ENCODE measurements at regions not wholly inside any gene's neighbourhood (a gene's known extent, or its start where the extent isn't known, plus 50 kb on each side); places are given as distances from the start of the nearest gene placed in this dataset.

DNA sequence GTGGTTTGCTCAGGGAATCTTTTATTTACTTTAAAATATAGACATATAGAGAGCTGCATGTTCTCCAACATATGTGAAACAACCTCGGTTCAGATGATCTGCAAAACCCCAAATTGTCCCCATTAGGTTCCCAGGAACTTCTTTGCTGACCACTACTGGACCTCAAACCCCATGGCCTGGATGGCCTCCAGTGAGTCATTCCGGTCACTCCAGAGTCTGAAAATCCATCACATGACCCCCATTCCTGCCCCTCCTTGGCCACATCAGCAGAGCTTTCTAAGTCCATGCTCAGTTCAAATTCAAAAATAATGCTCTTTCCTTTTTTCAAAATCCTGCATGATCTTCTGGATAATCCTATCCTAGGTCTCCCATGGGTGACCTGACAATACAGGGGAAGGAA, 271.0 kb downstream of the TNS1 start:
- Mint-ChIP-seq H3K27me3 (no peaks in the 10 kb centered on the region), H3K27ac (no peak overlapping the region), H3K4me3 (no peak overlapping the region), H3K4me1 (peaks cover 13% of the 10 kb centered on the region), H3K36me3 (no peaks in the 10 kb centered on the region), H3K9me3 (no peaks in the 10 kb centered on the region)

DNA sequence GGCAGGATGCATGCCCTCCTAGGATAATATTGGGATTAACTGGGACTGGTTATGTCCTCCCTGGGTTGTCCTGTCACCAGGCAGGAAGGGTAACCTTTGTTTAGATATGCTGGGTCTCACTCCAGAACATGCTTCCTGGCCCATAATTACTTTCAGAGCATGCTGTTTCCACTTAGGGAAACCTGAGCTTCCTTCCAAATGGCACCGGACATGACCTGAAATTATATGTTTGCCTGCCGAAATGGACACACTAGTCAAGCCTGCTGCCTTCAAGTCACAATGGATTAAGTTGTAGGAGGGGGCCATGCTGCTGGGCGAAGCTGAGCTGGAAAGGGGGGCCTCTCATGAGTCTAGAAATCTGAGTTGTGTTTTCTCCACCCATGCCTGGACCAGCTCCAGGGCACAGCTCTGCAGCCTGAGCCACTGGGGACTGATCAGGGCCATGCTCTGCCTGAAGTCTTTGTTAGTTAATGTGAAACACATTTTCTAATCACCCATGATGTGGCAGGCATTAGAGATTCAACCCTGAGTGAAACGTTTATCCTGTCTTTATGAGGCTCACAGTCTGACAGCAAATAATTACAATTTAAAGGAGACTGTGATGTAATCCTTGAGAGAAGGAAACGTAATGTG, 273.3 kb downstream of the TNS1 start:
- peaks cover 3% of the 10 kb centered on the region for H3K4me1 Mint-ChIP-seq
- H3K9me3 Mint-ChIP-seq, result no peaks in the 10 kb centered on the region
- no peak overlapping the region for H3K27ac Mint-ChIP-seq

DNA sequence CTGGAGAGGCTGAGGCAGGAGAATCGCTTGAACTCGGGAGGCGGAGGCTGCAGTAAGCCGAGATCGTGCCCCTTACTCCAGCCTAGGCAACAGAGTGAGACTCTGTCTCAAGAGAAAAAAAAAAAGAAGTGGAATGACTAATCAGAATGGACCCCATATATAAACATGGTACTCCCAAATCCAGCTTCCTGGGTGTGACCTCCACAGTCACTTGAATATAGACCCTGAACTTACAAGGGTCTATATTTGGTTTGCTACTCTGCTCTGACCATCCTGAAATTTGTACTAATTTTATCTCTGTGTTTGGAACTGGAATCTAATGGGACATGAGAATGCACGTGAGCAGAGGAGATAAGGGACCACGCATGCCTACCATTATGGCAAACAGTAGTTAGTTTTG, 275.0 kb downstream of the TNS1 start:
- no peaks in the 10 kb centered on the region for H3K9me3 Mint-ChIP-seq
- H3K4me1 Mint-ChIP-seq, result no peaks in the 10 kb centered on the region
- no peaks in the 10 kb centered on the region for H3K36me3 Mint-ChIP-seq
- H3K27ac Mint-ChIP-seq, result no peak overlapping the region
- no peaks in the 10 kb centered on the region for H3K27me3 Mint-ChIP-seq
- no peak overlapping the region for H3K4me3 Mint-ChIP-seq

More for the DNA sequence above, 273.3 kb downstream of the TNS1 start:
- no peaks in the 10 kb centered on the region for H3K36me3 Mint-ChIP-seq
- H3K4me3 Mint-ChIP-seq, result no peak overlapping the region
- H3K27me3 Mint-ChIP-seq, result no peaks in the 10 kb centered on the region

DNA sequence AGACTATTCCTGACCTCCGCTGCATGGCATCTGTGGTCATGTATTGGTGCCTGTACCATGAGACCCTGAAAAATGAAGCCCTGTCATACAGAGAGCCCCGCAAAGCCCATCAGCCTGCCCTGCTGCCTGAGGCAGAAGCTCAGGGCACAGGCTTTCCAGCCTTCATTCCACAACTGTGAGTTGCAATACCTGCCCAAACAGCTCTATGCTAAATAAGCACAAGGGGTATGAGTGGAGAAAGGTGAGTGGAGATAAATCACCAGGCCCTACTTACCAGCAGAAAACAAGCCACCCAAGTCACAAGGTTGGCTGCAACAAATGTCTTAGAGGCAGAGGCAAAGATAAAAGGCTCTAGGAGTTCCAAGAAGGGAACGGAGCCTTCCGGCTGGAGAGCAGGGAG, 277.4 kb downstream of the TNS1 start:
- Mint-ChIP-seq H3K4me1 (no peaks in the 10 kb centered on the region), H3K9me3 (no peaks in the 10 kb centered on the region), H3K27ac (no peak overlapping the region), H3K4me3 (no peak overlapping the region), H3K27me3 (no peaks in the 10 kb centered on the region), H3K36me3 (no peaks in the 10 kb centered on the region)

DNA sequence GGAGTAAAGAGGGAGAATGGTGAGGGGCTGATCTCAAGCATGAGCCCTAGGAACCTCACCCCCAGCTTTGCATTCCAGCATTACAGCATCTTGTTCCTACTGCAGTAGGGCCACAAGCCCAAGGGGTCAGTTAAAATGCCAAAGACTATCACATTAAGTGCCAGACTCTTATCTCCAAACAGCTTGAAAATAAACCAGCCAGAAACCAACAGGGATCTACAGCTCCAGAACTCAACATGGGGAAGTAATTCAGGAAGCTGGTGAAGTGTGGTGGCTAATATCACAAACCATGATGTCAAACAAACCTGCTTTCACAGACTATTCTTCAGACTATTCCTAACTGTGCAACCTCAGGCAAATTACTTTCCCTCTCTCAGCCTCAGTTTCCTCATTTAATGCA, 278.3 kb downstream of the TNS1 start:
- Mint-ChIP-seq H3K36me3 (no peaks in the 10 kb centered on the region), H3K9me3 (no peaks in the 10 kb centered on the region), H3K27me3 (no peaks in the 10 kb centered on the region), H3K4me1 (no peaks in the 10 kb centered on the region), H3K27ac (no peak overlapping the region), H3K4me3 (no peak overlapping the region)

DNA sequence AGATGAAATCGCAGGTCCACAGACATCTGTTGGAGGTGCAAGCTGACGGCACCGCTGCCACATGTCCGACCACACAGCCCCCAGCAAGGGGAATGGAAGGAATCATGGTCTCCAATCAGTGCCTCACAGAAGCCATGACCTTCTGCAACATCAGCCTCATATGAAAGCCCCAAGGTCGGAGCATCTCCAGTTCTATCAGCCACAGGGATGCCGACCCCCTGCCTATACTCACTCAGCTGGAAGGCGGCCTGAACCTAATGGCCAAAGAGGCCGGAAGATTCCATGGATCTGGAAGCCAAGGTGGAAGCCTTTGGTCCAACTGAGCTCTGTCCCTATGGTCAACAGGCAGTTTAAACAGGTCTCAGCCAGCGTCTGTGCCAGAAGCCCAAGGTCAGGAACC, 278.8 kb downstream of the TNS1 start:
- no peaks in the 10 kb centered on the region for H3K36me3 Mint-ChIP-seq
- H3K27me3 Mint-ChIP-seq, result no peaks in the 10 kb centered on the region
- H3K9me3 Mint-ChIP-seq, result no peaks in the 10 kb centered on the region
- no peak overlapping the region for H3K4me3 Mint-ChIP-seq
- H3K4me1 Mint-ChIP-seq, result no peaks in the 10 kb centered on the region
- no peak overlapping the region for H3K27ac Mint-ChIP-seq

DNA sequence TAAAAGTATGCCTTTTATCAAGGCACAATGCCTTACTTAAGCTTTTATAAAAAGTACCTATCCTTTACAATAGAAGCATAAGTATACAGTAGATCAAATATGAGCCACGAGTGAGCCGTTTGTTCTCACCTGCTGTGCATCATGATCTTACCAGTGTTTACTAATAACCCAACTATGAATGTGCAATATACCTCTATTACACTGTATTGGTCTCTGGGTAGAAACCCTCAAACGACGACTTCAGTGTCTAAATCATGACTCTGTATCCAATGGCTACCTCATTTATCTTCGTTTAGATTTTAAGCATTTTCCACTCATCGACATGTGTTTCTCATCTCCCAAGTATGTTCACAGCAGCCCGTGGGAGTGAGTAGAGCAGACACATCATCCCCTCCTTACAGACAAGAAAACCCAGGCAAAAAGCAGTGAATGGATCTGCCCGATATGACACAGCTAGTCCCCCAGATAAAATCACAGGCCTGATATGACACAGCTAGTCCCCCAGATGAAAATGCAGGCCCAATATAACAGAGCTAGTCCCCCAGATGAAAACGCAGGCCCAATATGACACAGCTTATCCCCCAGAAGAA, 279.8 kb downstream of the TNS1 start:
- Mint-ChIP-seq H3K27ac (no peak overlapping the region), H3K4me1 (no peaks in the 10 kb centered on the region), H3K9me3 (no peaks in the 10 kb centered on the region), H3K27me3 (no peaks in the 10 kb centered on the region), H3K4me3 (no peak overlapping the region), H3K36me3 (no peaks in the 10 kb centered on the region)

DNA sequence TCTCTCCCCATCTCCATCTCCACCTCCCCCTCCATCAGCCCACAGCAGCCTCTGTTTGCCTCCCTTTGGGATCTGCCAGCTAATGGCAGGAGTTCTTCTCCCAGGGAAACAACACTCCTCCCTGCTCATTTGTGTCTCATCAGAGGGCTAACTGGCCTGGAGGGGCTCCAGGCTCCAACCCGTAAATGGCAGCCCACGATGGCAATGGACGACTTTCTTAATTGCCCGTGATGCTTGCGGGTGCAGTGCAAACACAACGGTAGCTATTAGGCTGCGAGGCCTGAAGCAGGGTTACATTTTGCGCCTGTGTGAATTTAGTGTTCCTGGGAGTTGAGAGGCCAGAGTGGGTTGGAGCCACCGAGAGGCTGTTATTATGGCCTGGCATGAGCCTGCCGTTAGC, 285.1 kb downstream of the TNS1 start:
- no peaks in the 10 kb centered on the region for H3K9me3 Mint-ChIP-seq
- no peaks in the 10 kb centered on the region for H3K4me1 Mint-ChIP-seq
- no peak overlapping the region for H3K27ac Mint-ChIP-seq

DNA sequence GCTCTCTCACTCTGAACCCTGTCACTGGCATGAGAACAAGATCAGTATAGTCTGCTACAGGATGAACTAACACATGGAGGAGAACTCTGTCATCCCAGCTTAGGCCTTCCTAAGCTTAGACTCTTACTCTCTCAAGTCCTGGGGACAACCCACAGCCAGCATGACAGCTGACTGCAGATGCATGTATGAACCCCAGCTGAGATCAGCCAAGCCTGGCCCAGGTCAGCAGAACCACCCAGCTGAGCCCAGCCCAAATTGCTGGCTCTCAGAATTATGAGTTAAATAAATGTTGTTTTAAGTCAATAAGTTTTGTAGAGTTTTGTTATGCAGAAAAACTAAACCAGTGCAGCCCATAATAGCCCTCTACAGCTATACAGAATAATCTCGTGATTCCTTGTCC, 287.3 kb downstream of the TNS1 start:
- Mint-ChIP-seq H3K27me3 (peaks cover 2% of the 10 kb centered on the region), H3K4me3 (no peak overlapping the region), H3K27ac (no peak overlapping the region), H3K4me1 (no peaks in the 10 kb centered on the region), H3K36me3 (no peaks in the 10 kb centered on the region), H3K9me3 (no peaks in the 10 kb centered on the region)

More for the DNA sequence above, 285.1 kb downstream of the TNS1 start:
- Mint-ChIP-seq H3K27me3 (peaks cover 2% of the 10 kb centered on the region), H3K36me3 (no peaks in the 10 kb centered on the region), H3K4me3 (no peak overlapping the region)

DNA sequence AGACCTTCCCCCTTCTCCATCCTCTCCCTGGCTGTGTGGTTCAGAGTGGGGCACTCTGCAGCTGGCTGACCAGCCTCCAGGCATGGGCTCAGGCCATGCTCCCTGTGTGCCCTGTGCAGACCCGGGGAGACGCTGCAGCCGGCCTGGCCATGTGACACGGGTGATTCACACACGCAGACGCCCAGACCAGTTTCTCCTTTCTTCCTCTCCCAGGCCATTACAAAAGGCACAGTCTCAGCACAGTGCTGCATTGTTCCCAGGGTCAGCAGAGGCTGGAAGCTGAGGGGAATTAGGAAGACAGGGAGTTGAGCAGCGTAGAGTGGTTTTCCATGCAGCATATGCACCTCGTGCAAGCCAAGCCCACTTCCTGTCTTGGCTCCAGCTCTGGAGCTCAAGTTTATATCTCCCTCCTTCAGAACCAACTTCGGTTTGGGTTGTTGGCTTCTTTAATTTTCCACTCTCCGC, 288.5 kb downstream of the TNS1 start:
- Mint-ChIP-seq H3K27ac (no peak overlapping the region), H3K27me3 (peaks cover 2% of the 10 kb centered on the region), H3K9me3 (no peaks in the 10 kb centered on the region), H3K4me1 (no peaks in the 10 kb centered on the region), H3K36me3 (no peaks in the 10 kb centered on the region), H3K4me3 (no peak overlapping the region)

DNA sequence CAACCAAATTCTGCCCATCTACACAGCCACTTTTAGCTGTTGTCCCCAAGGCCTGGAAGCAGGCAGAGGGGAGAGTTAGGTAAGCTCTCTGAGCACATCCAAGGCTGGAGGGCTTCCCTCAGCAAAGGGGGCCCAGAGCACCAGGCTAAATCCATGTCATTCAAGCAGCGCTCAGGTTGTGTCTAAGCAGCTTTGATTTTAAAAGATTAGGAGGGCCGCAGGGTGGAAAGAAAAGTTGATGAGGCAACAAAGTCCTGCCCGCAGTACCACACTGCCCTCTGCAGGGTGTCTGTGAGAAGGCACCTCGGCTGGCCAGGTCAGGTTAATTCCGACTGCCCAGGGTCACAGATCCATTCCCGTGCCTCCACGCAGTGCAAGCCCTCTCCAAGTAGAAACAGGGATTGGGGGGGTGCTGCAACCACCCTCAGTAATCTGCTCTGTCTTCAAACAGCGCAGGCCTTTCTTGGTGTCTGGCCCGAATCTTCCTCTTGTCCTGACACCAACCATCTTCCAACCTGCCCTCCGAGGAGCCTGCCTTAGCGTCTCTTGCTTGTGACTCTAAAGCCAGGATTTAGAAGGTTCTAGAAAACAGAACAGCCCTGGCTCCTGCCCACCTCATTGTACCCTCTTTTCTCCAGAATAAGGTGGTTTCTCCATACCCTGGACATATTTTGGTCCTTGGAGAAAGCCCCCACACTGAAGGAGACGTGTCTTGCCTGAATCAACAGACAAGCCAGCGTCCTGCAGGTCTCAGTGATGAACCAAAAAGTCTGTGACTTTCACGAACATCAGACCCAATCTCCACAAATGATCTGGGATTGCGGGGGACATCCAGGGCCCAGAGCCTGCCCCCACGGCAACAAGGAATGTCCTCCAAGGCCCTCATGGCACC, 289.2 kb downstream of the TNS1 start:
- no peaks in the 10 kb centered on the region for H3K9me3 Mint-ChIP-seq
- no peak overlapping the region for H3K27ac Mint-ChIP-seq
- H3K4me3 Mint-ChIP-seq, result no peak overlapping the region

DNA sequence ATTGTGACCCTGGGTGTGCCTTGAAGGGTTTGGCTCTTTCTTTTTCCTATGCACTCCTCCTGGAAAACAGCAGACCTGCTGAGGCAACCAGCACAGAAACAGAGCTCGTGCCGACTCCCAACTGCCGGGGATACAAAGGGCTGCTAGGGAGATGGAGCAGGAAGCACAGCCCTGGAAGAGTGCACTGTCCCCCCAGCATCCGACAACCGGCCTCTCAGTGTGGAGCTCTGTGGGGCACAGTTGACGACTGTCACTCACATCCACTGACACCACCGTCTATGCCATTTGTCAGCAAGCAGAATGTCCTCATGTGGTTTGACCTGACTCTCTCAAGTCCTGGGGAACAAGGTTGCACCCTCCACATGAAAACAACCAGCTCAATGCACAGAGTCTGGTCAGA, 290.4 kb downstream of the TNS1 start:
- Mint-ChIP-seq H3K27me3 (peaks cover 2% of the 10 kb centered on the region), H3K9me3 (no peaks in the 10 kb centered on the region)

More for the DNA sequence above, 289.2 kb downstream of the TNS1 start:
- Mint-ChIP-seq H3K27me3 (peaks cover 2% of the 10 kb centered on the region), H3K36me3 (no peaks in the 10 kb centered on the region), H3K4me1 (no peaks in the 10 kb centered on the region)

DNA sequence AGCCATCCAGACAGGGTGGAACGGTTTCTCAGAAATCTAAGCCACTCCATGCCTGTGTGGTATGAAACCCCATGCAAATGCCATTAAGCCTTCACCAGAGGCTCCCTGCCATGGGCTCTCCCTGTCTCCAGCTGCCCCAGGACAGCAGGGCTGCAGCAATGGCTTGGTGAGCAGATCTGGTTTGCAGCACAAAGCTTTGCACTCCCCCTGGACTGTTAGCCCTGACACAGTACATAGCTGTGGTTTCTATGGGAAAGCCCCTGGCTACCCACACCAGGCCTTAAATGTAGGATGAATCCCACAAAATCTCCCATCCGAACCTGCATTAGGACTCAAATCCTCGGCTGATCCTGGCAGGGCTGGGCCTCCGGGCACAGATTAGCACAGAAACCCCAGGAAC, 291.6 kb downstream of the TNS1 start:
- no peak overlapping the region for H3K27ac Mint-ChIP-seq
- H3K9me3 Mint-ChIP-seq, result no peaks in the 10 kb centered on the region
- H3K36me3 Mint-ChIP-seq, result no peaks in the 10 kb centered on the region

More for the DNA sequence above, 290.4 kb downstream of the TNS1 start:
- Mint-ChIP-seq H3K36me3 (no peaks in the 10 kb centered on the region), H3K27ac (no peak overlapping the region), H3K4me1 (no peaks in the 10 kb centered on the region), H3K4me3 (no peak overlapping the region)

DNA sequence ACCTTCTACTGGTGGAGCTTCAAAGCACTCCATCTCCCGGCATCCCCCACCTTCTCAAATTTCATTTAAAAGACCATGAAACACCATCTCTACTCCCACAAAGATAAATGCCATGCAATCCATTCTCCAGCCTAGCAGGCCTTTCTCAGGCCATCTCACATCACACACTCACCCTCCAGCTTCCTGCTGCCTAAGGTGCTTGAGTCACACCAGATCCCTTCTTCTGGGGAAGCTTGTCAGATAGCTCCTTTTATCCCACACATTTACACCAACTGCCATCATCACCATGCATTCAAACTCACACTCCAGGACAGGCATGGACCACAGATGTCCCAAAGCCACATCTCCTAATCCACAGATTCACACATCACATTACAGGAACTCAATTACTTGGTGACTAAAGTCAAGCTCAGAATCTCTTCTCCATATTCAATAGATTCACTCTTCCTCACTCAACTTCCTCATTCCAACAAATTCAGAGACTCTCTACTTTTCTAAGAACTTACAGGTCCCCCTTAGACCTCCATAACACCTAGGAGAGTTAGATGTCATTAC, 292.5 kb downstream of the TNS1 start:
- Mint-ChIP-seq H3K4me1 (no peaks in the 10 kb centered on the region), H3K9me3 (no peaks in the 10 kb centered on the region), H3K27ac (no peak overlapping the region), H3K36me3 (no peaks in the 10 kb centered on the region), H3K4me3 (no peak overlapping the region), H3K27me3 (peaks cover 2% of the 10 kb centered on the region)

More for the DNA sequence above, 291.6 kb downstream of the TNS1 start:
- no peaks in the 10 kb centered on the region for H3K4me1 Mint-ChIP-seq
- H3K4me3 Mint-ChIP-seq, result no peak overlapping the region
- H3K27me3 Mint-ChIP-seq, result peaks cover 2% of the 10 kb centered on the region

DNA sequence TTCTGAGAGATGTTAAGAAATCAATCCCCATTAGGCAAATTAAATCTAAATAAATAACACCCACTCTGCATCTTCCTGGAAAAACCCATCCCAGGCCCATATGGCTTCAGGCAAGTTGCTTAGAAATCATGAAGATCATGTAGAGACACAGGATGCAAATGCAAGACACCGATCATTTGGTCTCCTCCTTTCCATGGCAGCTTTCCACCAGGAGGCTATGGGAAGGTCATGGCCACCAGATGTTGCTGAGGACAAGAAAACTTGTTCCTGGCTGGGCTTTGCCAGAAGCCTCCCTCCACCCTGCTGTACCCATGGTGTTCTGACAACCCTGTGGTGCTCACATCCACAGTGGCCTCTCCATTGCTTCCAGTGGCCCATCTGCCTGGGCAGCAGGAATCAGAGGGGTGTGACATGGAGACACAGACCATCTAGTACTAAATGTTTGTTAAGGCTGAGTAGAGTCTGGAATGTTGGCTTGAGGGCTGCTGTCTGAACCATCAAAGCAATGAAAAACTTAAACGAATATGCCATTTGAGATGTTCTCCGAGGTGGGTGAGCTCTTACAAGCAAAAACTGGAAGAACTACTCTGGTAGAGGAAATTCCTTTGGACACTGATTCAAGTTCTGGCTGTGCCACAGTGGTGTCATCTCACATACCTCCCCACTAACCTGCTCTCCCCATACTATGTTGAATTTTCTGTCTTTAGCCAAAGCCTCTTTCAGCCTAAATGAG, 293.2 kb downstream of the TNS1 start:
- H3K27ac Mint-ChIP-seq, result no peak overlapping the region
- no peaks in the 10 kb centered on the region for H3K9me3 Mint-ChIP-seq
- H3K27me3 Mint-ChIP-seq, result peaks cover 2% of the 10 kb centered on the region
- H3K36me3 Mint-ChIP-seq, result no peaks in the 10 kb centered on the region
- H3K4me3 Mint-ChIP-seq, result no peak overlapping the region
- no peaks in the 10 kb centered on the region for H3K4me1 Mint-ChIP-seq

All from activated naive CD4-positive, alpha-beta T cell treated with anti-CD3 and anti-CD28 coated beads, Interleukin-2, amount 50 U/mL, for 24 hours (primary cell).